GM18508 (cell line): ENCODE measurements at regions not wholly inside any gene's neighbourhood (a gene's known extent, or its start where the extent isn't known, plus 50 kb on each side); places are given as distances from the start of the nearest gene placed in this dataset.

Source experiments
- ATAC-seq: cut with Tn5 transposase; IDR thresholded peaks from one replicate; pipeline ENCODE4 v1.9.1; 2021; ENCODE audit warnings: moderate number of reproducible peaks; ENCODE audit not compliant: insufficient read depth, unreplicated experiment

GRCh38 chr20:53752583-53752970 lies 158.9 kb upstream of the ZNF217 start:
- ATAC-seq = no peak

GRCh38 chr20:53751620-53752318 lies 158.1 kb upstream of the ZNF217 start:
- ATAC-seq = no peak

- peak; percentile 54 for ATAC-seq
These were observed 157.4 kb upstream of the ZNF217 start for GRCh38 chr20:53750827-53751619.

- no peak for ATAC-seq
These were observed 155.9 kb upstream of the ZNF217 start for GRCh38 chr20:53749499-53749898.

GRCh38 chr20:53748821-53749421 lies 155.3 kb upstream of the ZNF217 start:
- no peak for ATAC-seq

GRCh38 chr20:53748176-53748575 lies 154.5 kb upstream of the ZNF217 start:
- no peak for ATAC-seq

GRCh38 chr20:53743607-53744260 lies 150.1 kb upstream of the ZNF217 start:
- ATAC-seq = no peak

- no peak for ATAC-seq
These were observed 149.0 kb upstream of the ZNF217 start for GRCh38 chr20:53742685-53743081.

GRCh38 chr20:53741726-53742028 lies 148.0 kb upstream of the ZNF217 start:
- ATAC-seq = no peak

GRCh38 chr20:53739799-53740785 lies 146.5 kb upstream of the ZNF217 start:
- peak; percentile 42 for ATAC-seq

GRCh38 chr20:53738945-53739798 lies 145.5 kb upstream of the ZNF217 start:
- ATAC-seq = no peak

- no peak for ATAC-seq
These were observed 144.7 kb upstream of the ZNF217 start for GRCh38 chr20:53738039-53738944.

- ATAC-seq = no peak
These were observed 143.9 kb upstream of the ZNF217 start for GRCh38 chr20:53737396-53738038.

GRCh38 chr20:53736757-53737395 lies 143.2 kb upstream of the ZNF217 start:
- ATAC-seq = no peak

- ATAC-seq = no peak
These were observed 142.6 kb upstream of the ZNF217 start for GRCh38 chr20:53736122-53736756.

GRCh38 chr20:53735536-53736050 lies 142.0 kb upstream of the ZNF217 start:
- no peak for ATAC-seq
